OCI-LY7 (cell line): ENCODE measurements at regions not wholly inside any gene's neighbourhood (a gene's known extent, or its start where the extent isn't known, plus 50 kb on each side); places are given as distances from the start of the nearest gene placed in this dataset.

Source experiments
- BruUV-seq: library from RNA; stranded (reverse); fragments of 400-500 nt; replicated peaks from 2 replicates; lab custom pipeline; 2021; lab: Mats Ljungman, UMichigan
- CTCF ChIA-PET: fragments of 300-600 bp; sonication (Branson Sonifier 250); formaldehyde crosslinking; loops from one replicate; lab custom pipeline; 2022; ENCODE audit warnings: antibody characterized with exemption; ENCODE audit not compliant: unreplicated experiment; lab: Charles Lee
- POLR2A ChIA-PET: fragments of 300-600 bp; sonication (Branson Sonifier 250); formaldehyde crosslinking; loops from one replicate; lab custom pipeline; 2022; ENCODE audit warnings: antibody characterized with exemption; lab: Charles Lee
- DNase-seq: peaks from one replicate; pipeline ENCODE4 v3.0.0-alpha.2; 2015; ENCODE audit warnings: low spot score
- H2AFZ ChIP-seq: fragments of 200-600 bp; sonication (generic), shearing (Covaris generic); 2 replicates; pipeline ENCODE4 v1.6.1; 2014; ENCODE audit warnings: mild to moderate bottlenecking, antibody characterized with exemption, low read length, moderate library complexity
- H3K27ac ChIP-seq: fragments of 200-600 bp; sonication (generic); 2 replicates; pipeline ENCODE4 v1.5.1; 2014; ENCODE audit warnings: mixed run types, low read depth, mild to moderate bottlenecking, moderate library complexity, low read length, inconsistent platforms; ENCODE audit not compliant: poor library complexity, severe bottlenecking
- H3K36me3 ChIP-seq: fragments of 200-600 bp; sonication (generic); 2 replicates; pipeline ENCODE4 v1.6.1; 2014; ENCODE audit warnings: mild to moderate bottlenecking, antibody characterized with exemption, low read length, moderate library complexity, mixed read lengths; ENCODE audit not compliant: insufficient read depth
- H3K4me1 ChIP-seq: fragments of 200-600 bp; sonication (generic); 2 replicates; pipeline ENCODE4 v1.5.1; 2014; ENCODE audit warnings: mild to moderate bottlenecking, low read length; ENCODE audit not compliant: insufficient read depth, poor library complexity, severe bottlenecking
- H3K4me2 ChIP-seq: fragments of 200-600 bp; sonication (generic); 2 replicates; pipeline ENCODE4 v1.6.1; 2014; ENCODE audit warnings: mild to moderate bottlenecking, low read length
- H3K4me3 ChIP-seq: fragments of 200-600 bp; sonication (generic); 2 replicates; pipeline ENCODE4 v1.5.1; 2014; ENCODE audit warnings: mild to moderate bottlenecking, low read depth, low read length; ENCODE audit not compliant: poor library complexity, severe bottlenecking
- H3K79me2 ChIP-seq: fragments of 200-600 bp; sonication (generic); 2 replicates; pipeline ENCODE4 v1.6.1; 2016; ENCODE audit warnings: low read depth, mild to moderate bottlenecking, low read length, moderate library complexity, mixed read lengths; ENCODE audit not compliant: insufficient read depth
- H3K9me2 ChIP-seq: fragments of 200-600 bp; sonication (generic); 2 replicates; pipeline ENCODE4 v1.6.1; 2016; ENCODE audit warnings: mild to moderate bottlenecking, low read length, mixed read lengths; ENCODE audit not compliant: insufficient read depth
- H3K9me3 ChIP-seq: fragments of 200-600 bp; sonication (generic); 2 replicates; pipeline ENCODE4 v1.6.1; 2014; ENCODE audit warnings: mild to moderate bottlenecking, mixed run types, low read length, mixed read lengths
- H4K20me1 ChIP-seq: fragments of 200-600 bp; sonication (generic); 2 replicates; pipeline ENCODE4 v1.6.1; 2014; ENCODE audit warnings: mild to moderate bottlenecking, antibody characterized with exemption, low read length, moderate library complexity, mixed read lengths; ENCODE audit not compliant: insufficient read depth
- CTCF ChIP-seq: fragments of 200-600 bp; sonication (generic); conservative IDR thresholded peaks from 2 replicates; pipeline ENCODE4 v1.5.1; 2014; ENCODE audit warnings: mild to moderate bottlenecking, antibody characterized with exemption, low read length, moderate library complexity, mixed read lengths
- EZH2phosphoT487 ChIP-seq: fragments of 200-600 bp; sonication (generic); IDR thresholded peaks from 2 replicates; pipeline ENCODE4 v1.6.1; 2018; ENCODE audit warnings: low read depth, borderline replicate concordance, mild to moderate bottlenecking, mixed run types, antibody characterized with exemption, low read length, moderate library complexity, mixed read lengths
- intact Hi-C: fragments of 100-400 bp; cut with micrococcal nuclease; formaldehyde crosslinking; loops from one replicate; pipeline ENCODE4 v1.10.0; 2022; ENCODE audit not compliant: unreplicated experiment

- Histone ChIP-seq H3K4me2 (no peak overlapping the region), H3K9me3 (peaks cover 7% of the 10 kb centered on the region; the same call in 1 of the 2 replicates), H3K4me1 (peaks cover 16% of the 10 kb centered on the region), H3K9me2 (no peaks in the 10 kb centered on the region), H3K36me3 (no peaks in the 10 kb centered on the region), H3K79me2 (no peaks in the 10 kb centered on the region), H4K20me1 (no peaks in the 10 kb centered on the region), H3K4me3 (no peak overlapping the region), H2AFZ (no peak overlapping the region), H3K27ac (no peak overlapping the region)
- no TSS peak for BruUV-seq
- CTCF ChIA-PET: no interaction called here
- TF ChIP-seq EZH2phosphoT487: no peak
- TF ChIP-seq CTCF: no peak
- intact Hi-C loops: no loop called here
- POLR2A ChIA-PET: interaction anchor here (1.0 to 1.4 kb wide), 2 partner anchors 11 to 32 kb away, joined by 3 to 5 read pairs; no protein-coding TSS in a partner anchor
- DNase-seq: no peak
These were observed 364.1 kb upstream of the CBLB start for GRCh38 chr3:106232956-106233355.

- Histone ChIP-seq H3K4me2 (no peak overlapping the region), H3K79me2 (no peaks in the 10 kb centered on the region), H3K4me3 (no peak overlapping the region), H2AFZ (no peak overlapping the region), H3K9me2 (no peaks in the 10 kb centered on the region), H3K4me1 (no peaks in the 10 kb centered on the region), H3K36me3 (no peaks in the 10 kb centered on the region), H3K27ac (no peak overlapping the region), H4K20me1 (no peaks in the 10 kb centered on the region), H3K9me3 (peaks cover 7% of the 10 kb centered on the region; the same call in 1 of the 2 replicates)
- ChIA-PET CTCF (no interaction called here), POLR2A (no interaction called here)
- no TSS peak for BruUV-seq
- TF ChIP-seq EZH2phosphoT487 (no peak), CTCF (no peak)
- no peak for DNase-seq
- intact Hi-C loops: no loop called here
These were observed 370.4 kb upstream of the CBLB start for GRCh38 chr3:106239195-106239697.

- Histone ChIP-seq H3K4me2 (no peak overlapping the region), H4K20me1 (no peaks in the 10 kb centered on the region), H3K4me1 (no peaks in the 10 kb centered on the region), H3K9me2 (no peaks in the 10 kb centered on the region), H3K36me3 (no peaks in the 10 kb centered on the region), H3K79me2 (no peaks in the 10 kb centered on the region), H3K4me3 (no peak overlapping the region), H2AFZ (no peak overlapping the region), H3K27ac (no peak overlapping the region), H3K9me3 (peaks cover 4% of the 10 kb centered on the region; the same call in 1 of the 2 replicates)
- DNase-seq: no peak
- TF ChIP-seq EZH2phosphoT487 (no peak), CTCF (no peak)
- intact Hi-C loops: no loop called here
- ChIA-PET CTCF (no interaction called here), POLR2A (no interaction called here)
- BruUV-seq: no TSS peak
These were observed 372.8 kb upstream of the CBLB start for GRCh38 chr3:106241593-106241992.
